G401 (cell line): ENCODE measurements at regions not wholly inside any gene's neighbourhood (a gene's known extent, or its start where the extent isn't known, plus 50 kb on each side); places are given as distances from the start of the nearest gene placed in this dataset.
A peak's percentile ranks its signal among the peaks of the same experiment; 100 is the strongest.
"Not testable (repeated sequence)": the region's sequence is repeated elsewhere in the genome, so short reads cannot be mapped to it uniquely, and the experiment has no call there.

Experiments used
- DNase-seq: peaks from one replicate; pipeline ENCODE4 v3.0.0-alpha.2; 2015; ENCODE audit warnings: low spot score
- in situ Hi-C: cut with HindIII; loops from 2 replicates; pipeline ENCODE4 v1.10.0; 2016; ENCODE audit warnings: low sequenced_read_pairs, mixed read lengths

GRCh38 chr7:149991652-149992302, 118.0 kb downstream of the ATP6V0E2 start:
- in situ Hi-C loops, DNase-seq: not testable (repeated sequence)

DNA sequence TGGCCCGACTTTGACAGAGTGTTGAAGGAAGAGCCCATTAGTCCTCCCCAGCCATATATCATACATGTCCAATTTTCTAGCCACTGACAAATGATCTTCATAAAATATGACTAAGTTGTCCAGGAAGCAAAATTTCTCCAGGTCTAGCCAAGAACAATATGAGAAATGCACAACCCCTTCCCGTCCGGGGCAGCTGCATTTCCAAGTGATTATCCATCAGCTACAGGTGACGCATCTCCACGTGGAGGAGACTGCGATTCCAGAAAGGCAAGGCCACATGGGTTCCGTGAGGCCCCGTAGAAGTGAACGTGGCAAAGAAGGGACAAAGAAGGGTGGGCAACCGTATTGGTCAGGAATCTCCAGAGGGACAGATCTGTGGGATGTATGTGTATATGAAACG, 118.6 kb downstream of the ATP6V0E2 start:
- DNase-seq: not testable (repeated sequence)

GRCh38 chr7:149995369-149996026, 121.7 kb downstream of the ATP6V0E2 start:
- in situ Hi-C loops: not testable (repeated sequence)
- peak; percentile 81 for DNase-seq

More for the DNA sequence above, 118.6 kb downstream of the ATP6V0E2 start:
- in situ Hi-C loops: not testable (repeated sequence)

- in situ Hi-C loops, DNase-seq: not testable (repeated sequence)
Measured at GRCh38 chr7:150000780-150001599, 127.2 kb downstream of the ATP6V0E2 start.

DNA sequence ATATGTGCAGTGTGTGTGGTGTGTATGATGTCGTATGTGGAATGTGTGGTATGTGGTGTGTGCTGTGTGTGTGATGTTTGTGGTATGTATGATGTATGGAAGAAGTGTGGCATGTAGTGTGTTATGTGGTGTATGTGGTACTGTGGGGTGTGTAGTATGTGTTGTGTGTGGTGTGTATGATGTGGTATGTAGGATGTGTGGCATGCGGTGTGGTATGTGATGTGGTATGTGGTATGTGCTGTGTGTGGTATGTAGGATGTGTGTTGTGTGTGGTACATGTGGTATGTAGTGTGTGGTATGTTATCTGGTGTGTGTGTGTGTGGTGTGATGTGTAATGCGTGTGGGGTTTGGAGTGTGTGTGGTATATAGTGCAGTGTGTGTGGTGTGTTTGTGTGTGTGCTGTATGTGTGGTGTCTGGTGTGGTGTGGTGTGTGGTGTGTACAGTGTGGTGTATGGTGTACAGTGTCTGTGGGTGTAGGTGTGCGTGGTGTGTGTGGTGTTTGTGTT, 129.6 kb downstream of the ATP6V0E2 start:
- in situ Hi-C loops: no loop called here
- DNase-seq: no peak

DNA sequence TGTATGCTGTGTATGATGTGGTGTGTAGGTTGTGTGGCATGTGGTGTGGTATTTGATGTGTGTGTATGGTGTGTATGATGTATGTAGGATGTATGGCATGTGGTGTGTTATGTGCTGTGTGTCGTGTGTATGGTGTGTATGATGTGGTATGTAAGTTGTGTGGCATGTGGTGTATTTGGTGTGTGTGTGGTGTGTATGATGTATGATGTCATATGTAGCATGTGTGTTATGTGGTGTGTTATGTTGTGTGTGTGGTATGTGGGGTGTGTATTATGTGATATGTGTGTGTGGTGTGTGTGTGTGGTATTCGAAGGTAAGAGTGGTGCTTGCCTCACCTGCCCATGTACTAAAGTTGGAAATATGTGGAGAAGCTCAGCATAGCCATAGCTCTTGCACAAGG, 130.2 kb downstream of the ATP6V0E2 start:
- DNase-seq, in situ Hi-C loops: not testable (repeated sequence)

DNA sequence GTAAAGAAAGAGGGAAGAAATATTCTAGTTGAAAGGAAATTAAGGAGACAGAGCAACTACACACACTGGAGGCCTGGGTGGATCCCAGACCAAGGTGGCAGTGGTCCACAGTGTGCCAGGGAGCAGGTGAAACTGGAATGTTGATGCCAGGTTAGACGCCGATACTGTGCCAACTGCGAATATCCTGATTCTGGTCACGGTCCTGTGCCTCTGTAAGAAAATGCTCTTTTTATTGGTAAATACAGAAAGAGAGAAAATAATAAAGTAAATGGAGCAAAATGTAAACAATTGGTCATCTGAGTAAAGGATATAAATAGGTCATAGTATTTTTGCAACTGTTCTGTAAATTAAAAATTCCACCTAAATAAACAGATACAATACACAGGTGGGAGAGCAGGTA, 131.1 kb downstream of the ATP6V0E2 start:
- peak; percentile 68 for DNase-seq
- in situ Hi-C loops: not testable (repeated sequence)

GRCh38 chr7:150009620-150010303, 136.0 kb downstream of the ATP6V0E2 start:
- in situ Hi-C loops: not testable (repeated sequence)
- peak; percentile 89 for DNase-seq

DNA sequence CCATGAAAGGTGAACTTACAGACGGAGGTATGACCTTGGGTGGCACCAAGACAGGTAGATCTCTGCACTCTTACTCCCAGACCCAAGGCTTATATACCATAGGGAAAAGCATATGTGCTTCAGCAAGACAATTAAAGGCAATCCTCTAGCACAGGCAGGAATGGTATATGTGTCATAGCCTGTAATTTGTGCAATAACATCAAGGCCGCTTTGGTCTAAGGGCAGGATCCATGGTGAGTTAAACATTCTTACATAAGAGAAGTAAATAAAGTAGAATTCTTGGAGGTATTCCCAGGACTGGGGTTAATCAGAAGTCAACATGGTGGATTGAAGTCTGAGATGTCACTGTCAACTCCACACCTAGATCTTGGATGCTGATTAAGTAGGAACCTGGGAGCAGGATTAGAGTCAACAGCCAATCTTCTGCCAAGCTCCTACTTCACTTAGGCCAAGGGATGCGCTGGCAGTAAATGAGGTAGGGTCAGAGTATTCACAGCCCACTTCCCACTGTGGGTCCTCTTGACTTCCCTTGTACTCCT, 143.0 kb downstream of the ATP6V0E2 start:
- DNase-seq, in situ Hi-C loops: not testable (repeated sequence)

DNA sequence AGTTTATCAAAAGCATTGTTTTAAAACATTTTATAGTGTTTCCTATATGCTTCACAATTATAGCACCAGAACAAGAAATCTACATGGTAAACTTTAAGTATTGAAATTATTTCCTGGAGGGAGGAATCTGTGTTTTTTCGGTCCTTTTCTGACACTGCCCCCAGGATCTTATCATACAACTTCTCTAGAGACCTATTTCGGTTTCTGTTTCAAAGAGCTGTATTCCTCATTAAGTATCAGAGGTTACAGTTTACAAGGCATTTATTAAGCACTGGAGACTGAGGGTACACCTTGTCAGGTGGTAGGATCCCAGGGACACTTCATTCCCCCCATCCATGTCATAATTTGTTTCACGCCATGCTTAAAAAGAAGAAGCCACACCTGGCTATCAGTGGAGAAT, 146.4 kb downstream of the ATP6V0E2 start:
- DNase-seq, in situ Hi-C loops: not testable (repeated sequence)

GRCh38 chr7:150024550-150025490, 151.1 kb downstream of the ATP6V0E2 start:
- in situ Hi-C loops: not testable (repeated sequence)
- peak; percentile 67 for DNase-seq

- DNase-seq, in situ Hi-C loops: not testable (repeated sequence)
Measured at GRCh38 chr7:150025802-150026201, 152.0 kb downstream of the ATP6V0E2 start.

DNA sequence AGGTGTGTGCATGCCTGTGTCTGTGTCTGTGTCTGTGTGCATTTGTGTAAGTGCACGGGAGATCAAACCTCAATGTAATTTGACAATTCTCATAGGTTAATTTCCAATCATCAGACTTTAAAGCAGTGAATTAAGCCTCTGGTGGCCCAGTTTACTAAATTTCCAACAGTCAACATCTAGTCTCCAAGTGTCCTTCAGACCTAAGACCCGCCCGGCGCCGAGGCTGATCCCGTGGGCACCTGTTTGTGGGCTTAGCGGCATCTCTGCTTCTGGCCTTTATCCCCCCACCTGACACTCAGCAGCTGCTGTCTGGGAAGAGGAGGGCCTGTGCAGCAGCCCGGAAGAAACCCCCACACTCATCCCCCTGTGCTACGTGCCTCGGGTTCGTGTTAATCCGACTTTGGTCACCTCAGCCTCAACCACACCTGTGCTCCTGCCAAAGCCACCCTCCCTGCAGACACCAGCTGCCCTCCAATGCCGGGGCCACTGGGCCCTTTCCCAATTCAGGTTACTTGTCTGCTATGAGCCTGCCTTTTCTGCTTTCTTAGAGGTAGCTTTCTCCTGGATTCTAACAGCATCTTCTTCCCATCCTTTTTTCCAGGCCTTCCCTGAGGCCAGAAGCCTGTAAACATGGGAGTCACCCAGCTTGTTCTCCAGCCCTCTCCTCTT, 154.7 kb downstream of the ATP6V0E2 start:
- in situ Hi-C loops: not testable (repeated sequence)
- DNase-seq: peak; percentile 73

DNA sequence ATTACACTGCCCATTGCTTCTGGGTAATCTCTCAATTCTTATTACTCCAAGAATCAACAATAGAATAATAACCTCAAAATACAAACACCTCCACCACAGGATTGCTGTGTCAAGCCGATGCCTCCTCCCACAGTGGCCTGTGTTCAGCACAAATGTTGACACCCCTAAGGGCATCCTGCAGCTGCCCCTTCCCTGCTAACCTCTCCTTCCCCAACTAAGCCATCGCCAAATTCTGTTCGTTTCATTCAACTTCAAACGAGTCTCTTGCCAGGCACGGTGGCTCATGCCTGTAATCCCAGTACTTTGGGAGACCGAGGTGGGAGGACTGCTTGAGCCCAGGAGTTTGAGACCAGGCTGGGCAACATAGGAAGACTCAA, 155.2 kb downstream of the ATP6V0E2 start:
- DNase-seq, in situ Hi-C loops: not testable (repeated sequence)

GRCh38 chr7:150031733-150032132, 158.0 kb downstream of the ATP6V0E2 start:
- in situ Hi-C loops, DNase-seq: not testable (repeated sequence)

DNA sequence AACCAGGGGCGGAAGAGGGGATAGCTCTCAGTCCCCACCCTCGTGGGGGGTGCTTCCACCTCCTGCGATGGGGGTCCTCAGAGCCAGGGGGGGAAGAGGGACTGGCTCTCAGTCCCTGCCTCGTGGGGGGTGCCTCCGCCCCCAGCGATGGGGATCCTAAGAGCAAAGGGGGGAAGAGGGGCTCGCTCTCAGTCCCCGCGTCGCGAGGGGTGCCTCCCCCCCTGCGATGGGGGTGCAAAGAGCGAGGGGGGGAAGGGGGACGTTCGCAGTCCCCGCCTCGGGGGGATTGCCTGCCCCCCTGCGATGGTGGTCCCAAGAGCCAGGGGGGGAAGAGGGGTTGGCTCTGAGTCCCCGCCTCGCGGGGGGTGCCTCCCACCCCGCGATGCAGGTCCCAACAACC, 159.9 kb downstream of the ATP6V0E2 start:
- DNase-seq, in situ Hi-C loops: not testable (repeated sequence)

DNA sequence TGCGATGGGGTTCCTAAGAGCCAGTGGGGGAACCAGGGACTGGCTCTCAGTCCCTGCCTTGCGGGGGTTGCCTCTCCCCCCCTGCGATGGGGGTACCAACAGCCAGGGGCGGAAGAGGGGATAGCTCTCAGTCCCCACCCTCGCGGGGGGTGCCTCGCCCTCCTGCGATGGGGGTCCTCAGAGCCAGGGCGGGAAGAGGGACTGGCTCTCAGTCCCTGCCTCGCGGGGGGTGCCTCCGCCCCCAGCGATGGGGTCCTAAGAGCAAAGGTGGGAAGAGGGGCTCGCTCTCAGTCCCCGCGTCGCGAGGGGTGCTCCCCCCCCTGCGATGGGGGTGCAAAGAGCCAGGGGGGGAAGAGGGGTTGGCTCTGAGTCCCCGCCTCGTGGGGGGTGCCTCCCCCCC, 162.0 kb downstream of the ATP6V0E2 start:
- in situ Hi-C loops, DNase-seq: not testable (repeated sequence)
